SK-N-SH (cell line): ENCODE measurements at regions not wholly inside any gene's neighbourhood (a gene's known extent, or its start where the extent isn't known, plus 50 kb on each side); places are given as distances from the start of the nearest gene placed in this dataset.

ENCODE experiments used
- CTCF ChIA-PET: fragments of 300-600, 350-600 bp; formaldehyde crosslinking; extraction: SDS; loops from one replicate; lab custom pipeline; 2021; lab: Yijun Ruan, JAX
- POLR2A ChIA-PET: fragments of 350-600 bp; sonication (Branson Sonifier 250); formaldehyde crosslinking; extraction: SDS; loops from one replicate; lab custom pipeline; 2020; ENCODE audit warnings: antibody characterized with exemption, inconsistent platforms; lab: Yijun Ruan, JAX
- DNase-seq: peaks from one replicate; pipeline ENCODE4 v3.0.0; 2012
- H2AFZ ChIP-seq: fragments of 200-600 bp; sonication (generic); 2 replicates; pipeline ENCODE4 v1.8.1; 2016; ENCODE audit warnings: antibody characterized with exemption, mild to moderate bottlenecking, low read depth
- H3F3A ChIP-seq: fragments of 200-600 bp; sonication (generic); replicated peaks from 2 replicates; pipeline ENCODE3; 2016; ENCODE audit warnings: antibody characterized with exemption, mild to moderate bottlenecking; ENCODE audit not compliant: insufficient read depth
- H3K27ac ChIP-seq, 2 experiments: fragments of 200-500 bp in 1 of 2; fragments of 200-600 bp in 1 of 2; sonication (Bioruptor generic) in 1 of 2; sonication (generic), shearing (Covaris generic) in 1 of 2; 2 replicates each; pipeline versions ENCODE4 v1.5.1 to v1.6.1; 2014 to 2016; ENCODE audit warnings: low read depth in 2 of 2, inconsistent platforms in 1 of 2, low read length in 1 of 2, mild to moderate bottlenecking in 1 of 2, mixed read lengths in 1 of 2
- H3K27me3 ChIP-seq: fragments of 200-600 bp; sonication (generic), shearing (Covaris generic); 2 replicates; pipeline ENCODE4 v1.6.1; 2016; ENCODE audit warnings: mixed run types; ENCODE audit not compliant: insufficient read depth
- H3K36me3 ChIP-seq, 2 experiments: fragments of 200-500 bp in 1 of 2; fragments of 200-600 bp in 1 of 2; sonication (Bioruptor generic) in 1 of 2; sonication (generic) in 1 of 2; replicated peaks in 1 of 2; 2 replicates each; pipeline versions ENCODE3 to v1.5.1; 2014 to 2016; ENCODE audit warnings: low read length in 1 of 2, mild to moderate bottlenecking in 1 of 2; ENCODE audit not compliant: insufficient read depth in 2 of 2, control insufficient read depth in 1 of 2
- H3K4me1 ChIP-seq, 2 experiments: fragments of 200-500 bp in 1 of 2; fragments of 200-600 bp in 1 of 2; sonication (Bioruptor generic) in 1 of 2; sonication (generic), shearing (Covaris generic) in 1 of 2; 2 replicates each; pipeline versions ENCODE4 v1.5.1 to v1.6.1; 2014 to 2016; ENCODE audit warnings: low read depth in 1 of 2, low read length in 1 of 2, mixed run types in 1 of 2; ENCODE audit not compliant: insufficient read depth in 2 of 2, control insufficient read depth in 1 of 2
- H3K4me2 ChIP-seq: fragments of 200-600 bp; sonication (generic), shearing (Covaris generic); 2 replicates; pipeline ENCODE4 v1.6.1; 2017; ENCODE audit warnings: mixed run types
- H3K4me3 ChIP-seq, 2 experiments: fragments of 200-500 bp in 1 of 2; fragments of 200-600 bp in 1 of 2; sonication (Bioruptor generic) in 1 of 2; sonication (generic), shearing (Covaris generic) in 1 of 2; 2 replicates each; pipeline versions ENCODE4 v1.5.1 to v1.8.1; 2014 to 2016; ENCODE audit warnings: low read depth in 2 of 2, inconsistent platforms in 1 of 2, low read length in 1 of 2, mild to moderate bottlenecking in 1 of 2, mixed read lengths in 1 of 2, moderate library complexity in 1 of 2
- H3K79me2 ChIP-seq: fragments of 200-600 bp; sonication (generic); 2 replicates; pipeline ENCODE4 v1.8.1; 2017; ENCODE audit warnings: mild to moderate bottlenecking; ENCODE audit not compliant: insufficient read depth
- H3K9ac ChIP-seq: fragments of 200-600 bp; sonication (generic); 2 replicates; pipeline ENCODE4 v1.6.1; 2017; ENCODE audit warnings: mixed run types
- H3K9me2 ChIP-seq: fragments of 200-600 bp; sonication (generic); 2 replicates; pipeline ENCODE4 v1.6.1; 2017; ENCODE audit warnings: mixed run types
- H3K9me3 ChIP-seq: fragments of 200-600 bp; sonication (generic); 2 replicates; pipeline ENCODE4 v1.6.1; 2017; ENCODE audit warnings: mixed run types, mild to moderate bottlenecking, moderate library complexity
- H4K20me1 ChIP-seq: fragments of 200-600 bp; sonication (generic); 2 replicates; pipeline ENCODE4 v1.6.1; 2017; ENCODE audit warnings: mild to moderate bottlenecking, mixed run types; ENCODE audit not compliant: insufficient read depth
- CHD2 ChIP-seq: fragments of 150-350 bp; IDR thresholded peaks from 2 replicates; pipeline ENCODE4 v1.6.1; 2018; ENCODE audit warnings: low read length; ENCODE audit not compliant: partially characterized antibody
- ELF1 ChIP-seq: IDR thresholded peaks from 2 replicates; pipeline ENCODE4 v1.4.0; 2012
- EP300 ChIP-seq, 2 experiments: IDR thresholded peaks; 2 replicates each; pipeline versions ENCODE4 v1.4.0 to v1.6.1; 2012; ENCODE audit warnings: borderline replicate concordance in 1 of 2, low read depth in 1 of 2, low read length in 1 of 2
- FOXJ3 ChIP-seq: sonication (generic); formaldehyde crosslinking; IDR thresholded peaks from 2 replicates; pipeline ENCODE4 v1.5.1; 2020; ENCODE audit warnings: mild to moderate bottlenecking, missing genetic modification reagents
- FOXM1 ChIP-seq: IDR thresholded peaks from 2 replicates; pipeline ENCODE4 v1.4.0; 2012; ENCODE audit warnings: low read depth, mild to moderate bottlenecking
- RFX5 ChIP-seq: IDR thresholded peaks from 2 replicates; pipeline ENCODE4 v1.6.1; 2012; ENCODE audit warnings: mild to moderate bottlenecking, improper control_type of control experiment, low read length
- RXRA ChIP-seq: IDR thresholded peaks from 2 replicates; pipeline ENCODE4 v1.4.0; 2012; ENCODE audit warnings: low read depth, mild to moderate bottlenecking, borderline replicate concordance
- SIN3A ChIP-seq: IDR thresholded peaks from 2 replicates; pipeline ENCODE4 v1.6.1; 2012; ENCODE audit warnings: low read depth, mild to moderate bottlenecking, low read length, moderate library complexity, borderline replicate concordance
- TEAD4 ChIP-seq: IDR thresholded peaks from 2 replicates; pipeline ENCODE4 v1.4.0; 2012; ENCODE audit warnings: mild to moderate bottlenecking, borderline replicate concordance; ENCODE audit not compliant: insufficient read depth
- WGBS: methylation state at CpG from one replicate; pipeline ENCODE4 v1.1.6; 2017; ENCODE audit warnings: low lambda C conversion rate; 5-methylcytosine and 5-hydroxymethylcytosine counted together
- TF ChIP-seq, protein P1 (sequence below): fragments of 200-600 bp; sonication (generic); IDR thresholded peaks from 2 replicates; pipeline ENCODE4 v1.6.1; 2017; ENCODE audit warnings: antibody characterized with exemption, mild to moderate bottlenecking, moderate library complexity
- TF ChIP-seq, protein P2 (sequence below): fragments of 150-350 bp; IDR thresholded peaks from 2 replicates; pipeline ENCODE4 v1.6.1; 2016; ENCODE audit warnings: mild to moderate bottlenecking, low read depth, low read length
- TF ChIP-seq, protein P3 (sequence below): fragments of 150-350 bp; IDR thresholded peaks from 2 replicates; pipeline ENCODE4 v1.6.1; 2017; ENCODE audit warnings: antibody characterized with exemption, low read length, low read depth, borderline replicate concordance
- TF ChIP-seq, protein P4 (sequence below): IDR thresholded peaks from 2 replicates; pipeline ENCODE4; 2012
- TF ChIP-seq, protein P5 (sequence below): IDR thresholded peaks from 2 replicates; pipeline ENCODE4 v1.4.0; 2012; ENCODE audit warnings: low read depth, borderline replicate concordance
- TF ChIP-seq, protein P6 (sequence below): IDR thresholded peaks from 2 replicates; pipeline ENCODE4 v1.4.0; 2012; ENCODE audit warnings: low read depth

DNA sequence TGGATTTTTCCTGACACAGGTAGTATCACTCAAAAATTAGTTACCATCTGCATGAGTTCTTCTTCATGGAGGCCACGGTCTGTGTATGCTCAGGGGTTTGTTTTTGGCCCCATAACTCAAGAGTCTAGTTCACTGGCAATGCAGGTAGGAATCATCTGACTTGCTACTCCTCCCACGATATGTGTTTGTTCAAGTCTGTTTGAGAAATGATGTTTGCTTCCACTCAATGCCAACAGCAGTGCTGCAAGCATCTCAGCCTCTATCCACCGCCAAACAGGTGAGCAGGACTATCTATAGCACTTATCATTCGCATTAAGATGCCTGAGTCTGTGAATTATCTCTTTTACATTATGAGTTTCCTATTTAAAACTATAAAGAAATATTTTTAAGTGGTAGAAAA, 264.8 kb upstream of the PTGER4 start:
- no peaks in the 10 kb centered on the region for H3F3A ChIP-seq
- no peaks in the 10 kb centered on the region; the same call in 1 of the 2 replicates for H3K9me2 ChIP-seq
- no peak overlapping the region for H3K4me2 ChIP-seq
- no peak overlapping the region for H3K4me3 ChIP-seq
- TF ChIP-seq, protein P1, sequence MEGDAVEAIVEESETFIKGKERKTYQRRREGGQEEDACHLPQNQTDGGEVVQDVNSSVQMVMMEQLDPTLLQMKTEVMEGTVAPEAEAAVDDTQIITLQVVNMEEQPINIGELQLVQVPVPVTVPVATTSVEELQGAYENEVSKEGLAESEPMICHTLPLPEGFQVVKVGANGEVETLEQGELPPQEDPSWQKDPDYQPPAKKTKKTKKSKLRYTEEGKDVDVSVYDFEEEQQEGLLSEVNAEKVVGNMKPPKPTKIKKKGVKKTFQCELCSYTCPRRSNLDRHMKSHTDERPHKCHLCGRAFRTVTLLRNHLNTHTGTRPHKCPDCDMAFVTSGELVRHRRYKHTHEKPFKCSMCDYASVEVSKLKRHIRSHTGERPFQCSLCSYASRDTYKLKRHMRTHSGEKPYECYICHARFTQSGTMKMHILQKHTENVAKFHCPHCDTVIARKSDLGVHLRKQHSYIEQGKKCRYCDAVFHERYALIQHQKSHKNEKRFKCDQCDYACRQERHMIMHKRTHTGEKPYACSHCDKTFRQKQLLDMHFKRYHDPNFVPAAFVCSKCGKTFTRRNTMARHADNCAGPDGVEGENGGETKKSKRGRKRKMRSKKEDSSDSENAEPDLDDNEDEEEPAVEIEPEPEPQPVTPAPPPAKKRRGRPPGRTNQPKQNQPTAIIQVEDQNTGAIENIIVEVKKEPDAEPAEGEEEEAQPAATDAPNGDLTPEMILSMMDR = no peak
- TF ChIP-seq FOXJ3 (CRISPR knock-in tag) (no peak), EP300 (IDR thresholded peaks at IDR 0.05; ENCODE audit: borderline replicate concordance in 1 of 2, low read depth in 1 of 2, low read length in 1 of 2) (no peak), ELF1 (no peak), SIN3A (no peak), FOXM1 (no peak), TEAD4 (no peak), RFX5 (no peak), CHD2 (no peak), RXRA (no peak)
- TF ChIP-seq, protein P2, sequence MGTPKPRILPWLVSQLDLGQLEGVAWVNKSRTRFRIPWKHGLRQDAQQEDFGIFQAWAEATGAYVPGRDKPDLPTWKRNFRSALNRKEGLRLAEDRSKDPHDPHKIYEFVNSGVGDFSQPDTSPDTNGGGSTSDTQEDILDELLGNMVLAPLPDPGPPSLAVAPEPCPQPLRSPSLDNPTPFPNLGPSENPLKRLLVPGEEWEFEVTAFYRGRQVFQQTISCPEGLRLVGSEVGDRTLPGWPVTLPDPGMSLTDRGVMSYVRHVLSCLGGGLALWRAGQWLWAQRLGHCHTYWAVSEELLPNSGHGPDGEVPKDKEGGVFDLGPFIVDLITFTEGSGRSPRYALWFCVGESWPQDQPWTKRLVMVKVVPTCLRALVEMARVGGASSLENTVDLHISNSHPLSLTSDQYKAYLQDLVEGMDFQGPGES = no peak
- TF ChIP-seq, protein P3, sequence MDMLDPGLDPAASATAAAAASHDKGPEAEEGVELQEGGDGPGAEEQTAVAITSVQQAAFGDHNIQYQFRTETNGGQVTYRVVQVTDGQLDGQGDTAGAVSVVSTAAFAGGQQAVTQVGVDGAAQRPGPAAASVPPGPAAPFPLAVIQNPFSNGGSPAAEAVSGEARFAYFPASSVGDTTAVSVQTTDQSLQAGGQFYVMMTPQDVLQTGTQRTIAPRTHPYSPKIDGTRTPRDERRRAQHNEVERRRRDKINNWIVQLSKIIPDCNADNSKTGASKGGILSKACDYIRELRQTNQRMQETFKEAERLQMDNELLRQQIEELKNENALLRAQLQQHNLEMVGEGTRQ = no peak
- TF ChIP-seq, protein P4, sequence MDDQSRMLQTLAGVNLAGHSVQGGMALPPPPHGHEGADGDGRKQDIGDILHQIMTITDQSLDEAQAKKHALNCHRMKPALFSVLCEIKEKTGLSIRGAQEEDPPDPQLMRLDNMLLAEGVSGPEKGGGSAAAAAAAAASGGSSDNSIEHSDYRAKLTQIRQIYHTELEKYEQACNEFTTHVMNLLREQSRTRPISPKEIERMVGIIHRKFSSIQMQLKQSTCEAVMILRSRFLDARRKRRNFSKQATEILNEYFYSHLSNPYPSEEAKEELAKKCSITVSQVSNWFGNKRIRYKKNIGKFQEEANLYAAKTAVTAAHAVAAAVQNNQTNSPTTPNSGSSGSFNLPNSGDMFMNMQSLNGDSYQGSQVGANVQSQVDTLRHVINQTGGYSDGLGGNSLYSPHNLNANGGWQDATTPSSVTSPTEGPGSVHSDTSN = no peak
- TF ChIP-seq, protein P5, sequence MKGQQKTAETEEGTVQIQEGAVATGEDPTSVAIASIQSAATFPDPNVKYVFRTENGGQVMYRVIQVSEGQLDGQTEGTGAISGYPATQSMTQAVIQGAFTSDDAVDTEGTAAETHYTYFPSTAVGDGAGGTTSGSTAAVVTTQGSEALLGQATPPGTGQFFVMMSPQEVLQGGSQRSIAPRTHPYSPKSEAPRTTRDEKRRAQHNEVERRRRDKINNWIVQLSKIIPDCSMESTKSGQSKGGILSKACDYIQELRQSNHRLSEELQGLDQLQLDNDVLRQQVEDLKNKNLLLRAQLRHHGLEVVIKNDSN = no peak
- TF ChIP-seq, protein P6, sequence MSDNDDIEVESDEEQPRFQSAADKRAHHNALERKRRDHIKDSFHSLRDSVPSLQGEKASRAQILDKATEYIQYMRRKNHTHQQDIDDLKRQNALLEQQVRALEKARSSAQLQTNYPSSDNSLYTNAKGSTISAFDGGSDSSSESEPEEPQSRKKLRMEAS = no peak
- TF ChIP-seq, all 33 proteins: peak for 0
- Histone ChIP-seq H2AFZ (no peak overlapping the region), H3K27me3 (no peaks in the 10 kb centered on the region), H3K4me1 (no peaks in the 10 kb centered on the region), H3K36me3 (no peaks in the 10 kb centered on the region), H4K20me1 (no peaks in the 10 kb centered on the region), H3K27ac (no peak overlapping the region), H3K9ac (no peak overlapping the region), H3K79me2 (no peaks in the 10 kb centered on the region), H3K9me3 (no peaks in the 10 kb centered on the region)
- ChIA-PET CTCF (no interaction called here), POLR2A (no interaction called here)
- 9% methylated on average over 4 of the region's 4 CpGs for WGBS
- no peak for DNase-seq
